Aorta (tissue), 5 donors: ENCODE measurements at regions not wholly inside any gene's neighbourhood (a gene's known extent, or its start where the extent isn't known, plus 50 kb on each side); places are given as distances from the start of the nearest gene placed in this dataset.

Experiments
- ATAC-seq: fragments of 200-7000 bp; cut with Tn5 transposase; one replicate; pipeline ENCODE4 v1.9.1; 2022; ENCODE audit warnings: moderate library complexity; ENCODE audit not compliant: low FRiP score
- DNase-seq, 2 donors: peaks; one replicate each; pipeline ENCODE4 v3.0.0-alpha.2; 2020
- H3K27ac ChIP-seq, 2 donors: one replicate each; pipeline ENCODE4 v1.5.1; 2013; ENCODE audit warnings: low read length in 2 of 2, mild to moderate bottlenecking in 2 of 2, moderate library complexity in 2 of 2, control low read depth in 1 of 2, inconsistent platforms in 1 of 2, low read depth in 1 of 2
- H3K27me3 ChIP-seq, 2 donors: one replicate each; pipeline ENCODE4 v1.6.1; 2013; ENCODE audit warnings: control low read depth in 1 of 2, low read length in 1 of 2, mild to moderate bottlenecking in 1 of 2, moderate library complexity in 1 of 2; ENCODE audit not compliant: insufficient read depth in 2 of 2, control insufficient read depth in 1 of 2
- H3K36me3 ChIP-seq, 2 donors: one replicate each; pipeline ENCODE4 v1.6.1; 2013; ENCODE audit warnings: control low read depth in 1 of 2, low read length in 1 of 2, mild to moderate bottlenecking in 1 of 2; ENCODE audit not compliant: insufficient read depth in 2 of 2, control insufficient read depth in 1 of 2
- H3K4me1 ChIP-seq, 2 donors: one replicate each; pipeline ENCODE4 v1.6.1; 2013; ENCODE audit warnings: low read length in 2 of 2, control low read depth in 1 of 2, mild to moderate bottlenecking in 1 of 2, moderate library complexity in 1 of 2; ENCODE audit not compliant: insufficient read depth in 2 of 2, control insufficient read depth in 1 of 2
- H3K4me3 ChIP-seq, 2 donors: one replicate each; pipeline ENCODE4 v1.5.1; 2013; ENCODE audit warnings: low read length in 2 of 2, control low read depth in 1 of 2, mild to moderate bottlenecking in 1 of 2
- H3K9me3 ChIP-seq: one replicate; pipeline ENCODE4 v1.6.1; 2013; ENCODE audit warnings: mild to moderate bottlenecking, low read length; ENCODE audit not compliant: control insufficient read depth
- WGBS, 2 donors: extraction: QIAGEN DNeasy Blood & Tissue Kit; methylation state at CpG; one replicate each; pipeline ENCODE4 v1.1.7; 2013; 5-methylcytosine and 5-hydroxymethylcytosine counted together
- intact Hi-C, 2 donors: fragments of 100-400 bp; cut with DNase I; formaldehyde crosslinking; loops; one replicate each; pipeline versions ENCODE4 v1.14.2 to v1.15.0; 2022
- donor health status: healthy with polysubstance abuse.
- donor health status: Bipolar disorder and iron deficiency.
- donor health status: DM: no; HTN: no; CAD: no.
- donor health status: DM: no; HTN: no; CAD: no.
- donor health status: DM: yes; HTN: yes; CAD: no.

DNA sequence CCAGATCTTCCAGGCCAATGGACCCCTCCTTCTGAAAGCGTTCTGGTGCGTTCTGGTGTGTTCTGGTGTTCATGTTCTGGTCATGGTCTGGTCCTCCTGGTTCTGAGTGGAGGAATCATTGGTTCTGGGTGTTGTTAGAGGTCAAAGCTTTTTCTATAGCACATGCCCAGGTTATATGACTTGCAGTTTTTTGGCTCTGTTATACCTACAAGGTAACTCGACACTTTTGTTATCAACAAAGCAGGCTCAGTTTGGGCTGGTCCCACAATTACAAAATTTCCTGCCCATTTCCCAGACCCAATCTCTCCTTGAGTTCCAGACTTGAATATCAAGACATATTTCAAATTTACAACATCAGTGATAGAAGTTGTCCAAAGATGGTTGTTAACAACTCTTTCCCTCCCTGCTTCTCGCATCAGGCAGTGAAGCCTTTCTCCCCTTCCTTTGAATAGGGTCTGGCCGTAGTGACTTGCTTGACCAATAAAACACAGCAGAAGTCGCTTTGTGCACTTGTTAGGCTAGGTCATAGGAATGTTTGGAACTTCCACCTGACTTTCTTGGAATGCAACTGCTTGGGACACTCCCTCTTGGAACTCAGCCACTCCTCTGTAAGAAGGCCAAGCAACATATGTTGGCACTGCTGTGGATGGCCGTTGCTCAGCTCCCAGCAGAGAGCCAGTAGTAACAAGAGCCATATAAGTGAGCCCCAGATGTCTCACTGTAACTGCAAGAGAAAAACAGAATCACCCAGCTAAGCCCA, 83.1 kb upstream of the STEAP1B start:
- DNase-seq (no peak), ATAC-seq (no peak)
- WGBS, 2 donors = 48 to 51% methylated on average over 7 of the region's 7 CpGs
- Histone ChIP-seq H3K4me3 (no peak overlapping the region), H3K4me1 (peaks cover 0 to 2% of the 10 kb centered on the region in 2 donors), H3K27me3 (no peaks in the 10 kb centered on the region), H3K36me3 (no peaks in the 10 kb centered on the region), H3K27ac (peak overlapping the region in 1 of 2 donors; percentile 23), H3K9me3 (no peaks in the 10 kb centered on the region)
- intact Hi-C loops = no loop called here

DNA sequence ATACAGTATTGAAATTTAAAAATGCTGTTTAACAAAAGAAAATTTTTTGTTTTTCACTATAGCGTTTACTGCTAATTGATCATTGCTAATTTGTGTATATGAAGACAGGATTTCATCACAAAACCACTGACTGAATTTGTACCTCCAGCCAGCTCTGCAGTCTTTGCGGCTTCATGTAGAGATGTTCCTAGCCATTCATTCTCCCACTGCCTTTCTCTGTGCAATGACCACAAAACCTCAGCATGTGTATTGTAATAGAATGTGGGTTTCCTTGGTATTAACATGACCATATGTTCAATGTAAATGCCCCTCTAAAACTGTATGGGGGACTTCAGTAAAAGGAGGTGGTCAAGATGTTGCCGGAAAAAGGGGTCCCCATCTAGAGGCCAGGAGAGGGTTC, 81.1 kb upstream of the STEAP1B start:
- H3K27me3 ChIP-seq = no peaks in the 10 kb centered on the region
- DNase-seq = no peak
- intact Hi-C loops = no loop called here
- ATAC-seq = no peak
- H3K9me3 ChIP-seq = no peaks in the 10 kb centered on the region
- no peaks in the 10 kb centered on the region for H3K36me3 ChIP-seq
- H3K4me1 ChIP-seq = peaks cover 0 to 6% of the 10 kb centered on the region in 2 donors
- 95 to 96% methylated on average over 3 of the region's 3 CpGs for WGBS, 2 donors
- H3K27ac ChIP-seq = no peak overlapping the region
- no peak overlapping the region for H3K4me3 ChIP-seq

DNA sequence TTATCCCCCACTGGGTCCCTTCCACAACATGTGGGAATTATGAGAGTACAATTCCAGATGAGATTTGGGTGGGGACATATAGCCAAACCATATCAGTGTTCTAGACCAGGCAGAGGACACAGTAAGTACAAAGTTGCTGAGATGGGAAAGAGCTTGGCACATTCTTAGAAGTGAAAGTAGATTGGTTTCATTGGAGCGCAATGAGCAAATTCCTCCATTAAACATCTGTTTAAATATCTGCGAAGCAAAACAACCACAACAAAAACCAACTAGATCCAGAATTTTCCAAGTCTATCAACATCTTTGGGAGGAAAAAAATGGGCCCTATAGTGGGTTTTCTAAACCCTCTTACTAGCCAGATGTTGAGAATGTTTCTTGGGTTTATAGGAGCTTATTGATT, 80.0 kb upstream of the STEAP1B start:
- ATAC-seq (no peak), DNase-seq (no peak)
- 93 to 97% methylated on average over 2 of the region's 2 CpGs for WGBS, 2 donors
- Histone ChIP-seq H3K36me3 (no peaks in the 10 kb centered on the region), H3K27ac (no peak overlapping the region), H3K27me3 (no peaks in the 10 kb centered on the region), H3K4me1 (peaks cover 0 to 6% of the 10 kb centered on the region in 2 donors), H3K4me3 (no peak overlapping the region), H3K9me3 (no peaks in the 10 kb centered on the region)
- intact Hi-C loops = loop anchor here (5.0 kb wide), 2 partner anchors 142 to 147 kb away; partner anchors contain the start of gene IL6 (in 1 of the 2)

DNA sequence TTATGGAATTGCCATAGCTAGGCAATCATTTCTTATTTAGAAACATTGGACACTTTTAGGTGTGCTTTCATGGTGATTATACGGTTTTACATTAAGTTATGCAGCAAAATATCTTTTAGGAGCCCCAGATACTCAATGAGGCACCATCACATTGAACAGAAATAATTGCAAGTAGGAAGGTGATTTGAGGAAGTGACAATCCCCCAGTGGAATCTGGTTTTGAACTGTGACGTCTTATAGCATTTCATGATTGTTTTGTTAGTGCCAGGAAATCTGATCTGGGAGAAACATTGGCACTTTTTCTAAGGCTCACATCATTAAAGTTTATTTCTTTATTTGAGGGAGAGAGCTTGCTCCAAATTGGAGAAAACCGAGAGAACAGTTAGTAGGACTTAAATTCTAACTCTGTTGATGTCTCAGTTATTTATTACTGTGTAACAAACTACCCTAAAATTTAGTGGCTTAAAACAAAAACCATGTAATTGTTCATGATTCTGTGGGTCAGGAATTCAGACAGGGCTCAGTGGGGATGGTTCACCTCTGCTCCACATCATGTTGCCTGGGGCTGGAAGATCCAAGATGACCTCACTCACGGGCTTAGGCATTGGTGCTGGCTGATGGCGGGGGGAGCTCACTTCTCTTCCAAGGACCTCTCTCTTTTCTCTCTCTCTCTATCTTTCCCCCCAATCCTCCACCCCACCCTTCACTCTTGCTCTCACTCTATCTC, 78.2 kb upstream of the STEAP1B start:
- ATAC-seq = peak; percentile 8
- intact Hi-C loops = loop anchor here (5.0 kb wide), 2 partner anchors 144 to 149 kb away; partner anchors contain the start of gene IL6 (in 1 of the 2)
- no peaks in the 10 kb centered on the region for H3K9me3 ChIP-seq
- H3K27ac ChIP-seq = peak overlapping the region; percentile 49 to 85
- H3K4me3 ChIP-seq = no peak overlapping the region
- DNase-seq = no peak
- WGBS, 2 donors = 44 to 48% methylated on average over 5 of the region's 5 CpGs
- peaks cover 0 to 4% of the 10 kb centered on the region in 2 donors for H3K4me1 ChIP-seq
- H3K27me3 ChIP-seq = no peaks in the 10 kb centered on the region
- no peaks in the 10 kb centered on the region for H3K36me3 ChIP-seq

DNA sequence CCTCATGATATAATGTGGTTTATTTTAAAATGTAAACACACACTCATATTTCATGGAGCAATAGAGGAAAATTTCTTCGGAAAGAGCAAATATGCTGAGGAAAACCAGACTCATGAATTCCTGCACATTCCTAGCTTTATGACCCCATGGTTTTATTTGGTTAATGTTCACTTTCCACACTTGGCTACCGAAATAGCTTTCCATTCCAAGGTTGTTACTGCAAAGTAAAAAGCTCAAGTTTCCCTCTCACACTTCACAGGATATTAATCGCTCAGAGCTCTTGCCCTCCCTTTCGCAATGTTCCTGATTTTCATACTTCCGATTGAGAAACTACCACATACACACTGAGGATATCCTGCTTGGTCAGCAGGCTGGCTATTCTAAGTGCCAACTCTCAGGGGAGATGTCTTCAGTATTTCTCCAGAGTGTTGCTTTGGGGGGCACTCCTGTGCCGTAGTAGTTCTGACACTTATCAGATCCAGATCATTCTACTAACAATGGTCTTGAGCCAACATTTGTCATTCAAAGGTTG, 77.5 kb upstream of the STEAP1B start:
- Histone ChIP-seq H3K36me3 (no peaks in the 10 kb centered on the region), H3K27me3 (no peaks in the 10 kb centered on the region), H3K27ac (peak overlapping the region; percentile 49 to 85), H3K4me1 (peaks cover 0 to 4% of the 10 kb centered on the region in 2 donors), H3K4me3 (no peak overlapping the region), H3K9me3 (no peaks in the 10 kb centered on the region)
- WGBS, 2 donors = 2% methylated on average over 6 of the region's 6 CpGs
- DNase-seq (peak in 1 of 2 donors; percentile 59), ATAC-seq (peak; percentile 92)
- intact Hi-C loops = loop anchor here (5.0 kb wide), 2 partner anchors 145 to 150 kb away; partner anchors contain the start of gene IL6 (in 1 of the 2)

DNA sequence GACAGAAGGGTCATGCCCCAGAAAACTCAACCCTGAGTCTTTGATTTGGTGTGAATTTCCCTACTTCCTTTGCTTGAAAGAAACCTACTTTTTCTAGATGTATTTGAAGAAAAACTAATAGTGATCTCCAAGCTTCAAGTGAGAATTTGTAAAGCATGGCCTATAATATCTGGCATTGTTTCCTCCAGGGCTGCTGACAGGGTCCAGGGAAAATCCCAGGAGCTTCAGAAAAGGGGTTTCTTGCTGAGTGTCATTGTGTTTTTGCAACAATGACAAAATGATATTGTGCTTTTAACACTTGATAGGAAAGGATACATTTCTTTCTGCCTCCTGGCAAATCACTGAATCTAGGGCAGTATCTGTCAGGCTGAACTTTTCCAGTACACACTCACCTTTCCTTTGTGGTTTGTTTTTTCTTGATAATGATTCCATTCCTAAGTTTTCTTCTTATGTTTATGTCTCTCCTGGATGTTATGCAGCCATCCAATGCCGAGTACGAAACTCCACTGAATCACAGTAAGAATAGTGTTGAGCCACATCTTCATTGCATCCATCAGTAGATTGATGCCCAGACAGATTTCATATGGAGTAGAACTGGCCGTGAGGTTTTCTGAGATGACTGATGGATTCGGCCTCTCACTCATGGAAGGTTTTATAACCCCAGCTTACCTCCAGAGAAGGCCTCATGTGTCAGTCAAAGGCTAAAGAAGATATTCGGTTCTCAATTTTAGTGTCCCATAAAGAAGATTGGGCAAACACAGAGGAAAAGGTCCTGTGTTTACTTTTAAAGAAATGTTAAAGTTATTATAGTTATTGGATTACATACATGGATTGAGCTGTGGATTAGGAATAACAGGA, 76.9 kb upstream of the STEAP1B start:
- Histone ChIP-seq H3K27me3 (no peaks in the 10 kb centered on the region), H3K4me3 (no peak overlapping the region), H3K36me3 (no peaks in the 10 kb centered on the region), H3K4me1 (peaks cover 0 to 4% of the 10 kb centered on the region in 2 donors), H3K27ac (peak overlapping the region in 1 of 2 donors; percentile 83), H3K9me3 (no peaks in the 10 kb centered on the region)
- ATAC-seq (no peak), DNase-seq (no peak)
- intact Hi-C loops = loop anchor here (5.0 kb wide), 2 partner anchors 145 to 150 kb away; partner anchors contain the start of gene IL6 (in 1 of the 2)
- 75 to 77% methylated on average over 5 of the region's 5 CpGs for WGBS, 2 donors

DNA sequence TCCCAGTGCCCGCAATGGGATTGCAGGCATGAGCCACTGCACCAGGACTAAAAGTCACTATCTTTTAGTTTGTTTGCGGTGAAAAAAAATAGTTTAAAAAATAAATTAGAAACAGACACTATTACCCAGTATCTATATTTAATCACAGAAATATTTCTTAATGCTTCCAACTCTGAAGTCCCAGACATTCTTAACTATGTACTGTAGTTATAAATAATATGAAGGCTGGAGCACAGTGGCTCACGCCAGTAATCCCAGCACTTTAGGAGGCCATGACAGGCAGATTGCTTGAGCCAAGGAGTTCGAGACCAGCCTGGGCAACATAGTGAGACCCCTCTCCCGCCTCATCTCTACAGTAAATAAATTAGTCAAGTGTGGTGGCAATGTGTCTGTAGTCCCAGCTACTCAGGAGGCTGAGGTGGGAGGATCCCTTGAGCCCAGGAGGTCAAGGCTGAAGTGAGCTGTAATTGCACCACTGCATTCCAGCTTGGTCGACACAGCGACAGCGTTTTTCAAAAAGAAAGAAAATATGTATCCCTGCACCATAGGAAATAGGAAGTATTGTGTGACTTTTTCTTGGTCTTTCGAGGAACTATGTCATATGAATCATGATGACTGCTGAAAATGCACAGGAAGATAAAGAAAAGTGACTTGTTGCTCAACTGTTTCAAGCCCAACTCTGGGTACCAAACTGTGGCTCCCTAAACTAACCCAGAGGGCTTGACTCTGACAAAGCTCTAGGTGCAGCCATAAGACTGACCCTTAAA, 74.9 kb upstream of the STEAP1B start:
- H3K9me3 ChIP-seq = no peaks in the 10 kb centered on the region
- peak; percentile 40 for ATAC-seq

More for the DNA sequence above, 74.9 kb upstream of the STEAP1B start:
- Histone ChIP-seq H3K27me3 (no peaks in the 10 kb centered on the region), H3K36me3 (no peaks in the 10 kb centered on the region), H3K4me3 (no peak overlapping the region), H3K27ac (no peak overlapping the region), H3K4me1 (peaks cover 0 to 4% of the 10 kb centered on the region in 2 donors)
- WGBS, 2 donors = 37 to 45% methylated on average over 9 of the region's 9 CpGs
- no peak for DNase-seq
- intact Hi-C loops = loop anchor here (5.0 kb wide), 2 partner anchors 147 to 152 kb away; partner anchors contain the start of gene IL6 (in 1 of the 2)
